Mesodermal cell (in vitro differentiated cells): ENCODE measurements at regions not wholly inside any gene's neighbourhood (a gene's known extent, or its start where the extent isn't known, plus 50 kb on each side); places are given as distances from the start of the nearest gene placed in this dataset.

ENCODE experiments used
- H3K27ac ChIP-seq: 2 replicates; pipeline ENCODE4 v1.7.0; 2013; ENCODE audit warnings: mild to moderate bottlenecking, low read depth, low read length, moderate library complexity; ENCODE audit not compliant: severe bottlenecking
- H3K36me3 ChIP-seq: 2 replicates; pipeline ENCODE4 v1.7.1; 2013; ENCODE audit warnings: mild to moderate bottlenecking, low read length, moderate library complexity; ENCODE audit not compliant: control insufficient read depth, insufficient read depth
- H3K4me1 ChIP-seq: one replicate; pipeline ENCODE4 v1.7.1; 2013; ENCODE audit warnings: mild to moderate bottlenecking, low read length; ENCODE audit not compliant: insufficient read depth, control insufficient read depth, poor library complexity, severe bottlenecking
- H3K4me3 ChIP-seq: 2 replicates; pipeline ENCODE4 v1.7.0; 2013; ENCODE audit warnings: low read length, control low read depth, mild to moderate bottlenecking; ENCODE audit not compliant: insufficient read depth, poor library complexity, severe bottlenecking; ENCODE audit errors: extremely low read depth
- H3K9me3 ChIP-seq: 2 replicates; pipeline ENCODE4 v1.7.1; 2013; ENCODE audit warnings: mild to moderate bottlenecking, low read length, moderate library complexity; ENCODE audit not compliant: control insufficient read depth
- WGBS, 2 experiments: methylation state at CpG; one replicate each; pipeline ENCODE4 v1.1.5; 2013; ENCODE audit warnings: missing lambda C conversion rate in 2 of 2; ENCODE audit not compliant: insufficient coverage in 2 of 2; 5-methylcytosine and 5-hydroxymethylcytosine counted together

DNA sequence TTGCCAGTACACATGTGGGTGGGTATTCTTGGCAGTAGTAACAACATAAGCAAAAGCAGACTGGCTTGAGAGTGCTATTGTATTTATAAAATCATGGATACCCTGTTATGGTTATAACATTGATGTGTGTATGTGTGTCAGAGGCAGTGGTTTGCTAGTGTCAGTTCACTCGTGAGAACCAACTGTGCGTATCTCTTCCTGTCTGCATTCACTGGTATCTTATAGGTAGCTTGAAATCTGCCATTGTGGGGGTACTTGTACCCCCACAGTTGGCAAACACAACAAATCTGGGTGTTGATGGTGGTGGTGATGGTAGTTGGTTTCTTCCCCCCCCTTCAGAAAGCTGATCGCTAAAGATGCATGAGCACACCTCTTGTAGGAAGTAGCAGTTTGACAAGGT, 355.8 kb upstream of the SATB1 start:
- Histone ChIP-seq H3K4me3 (no peak overlapping the region), H3K9me3 (no peaks in the 10 kb centered on the region), H3K36me3 (no peaks in the 10 kb centered on the region), H3K4me1 (no peaks in the 10 kb centered on the region), H3K27ac (no peak overlapping the region)
- 57 to 63% methylated on average over 2 of the region's 3 CpGs for WGBS, 2 experiments

DNA sequence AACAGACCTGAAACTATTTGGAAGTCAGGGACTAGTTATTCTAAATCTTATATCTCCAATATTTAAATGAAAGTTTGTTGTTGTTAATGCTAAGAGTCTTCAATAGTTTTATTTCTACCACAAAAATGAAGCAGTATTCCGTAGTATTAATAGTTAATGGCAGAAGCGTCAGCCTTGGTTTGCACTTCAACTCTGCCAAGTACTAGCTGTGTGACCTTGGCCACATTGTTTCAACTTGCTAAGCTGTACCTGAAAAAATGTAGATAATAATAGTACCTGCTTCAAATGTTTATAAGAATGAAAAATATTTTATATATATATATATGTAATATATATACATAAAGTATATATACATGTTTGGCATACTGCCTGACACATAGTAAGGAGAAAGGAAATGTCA, 354.6 kb upstream of the SATB1 start:
- Histone ChIP-seq H3K27ac (no peak overlapping the region), H3K4me1 (no peaks in the 10 kb centered on the region), H3K36me3 (no peaks in the 10 kb centered on the region), H3K9me3 (no peaks in the 10 kb centered on the region), H3K4me3 (no peak overlapping the region)
- no CpG with 5 or more reads among the region's 2 CpGs for WGBS, 2 experiments

DNA sequence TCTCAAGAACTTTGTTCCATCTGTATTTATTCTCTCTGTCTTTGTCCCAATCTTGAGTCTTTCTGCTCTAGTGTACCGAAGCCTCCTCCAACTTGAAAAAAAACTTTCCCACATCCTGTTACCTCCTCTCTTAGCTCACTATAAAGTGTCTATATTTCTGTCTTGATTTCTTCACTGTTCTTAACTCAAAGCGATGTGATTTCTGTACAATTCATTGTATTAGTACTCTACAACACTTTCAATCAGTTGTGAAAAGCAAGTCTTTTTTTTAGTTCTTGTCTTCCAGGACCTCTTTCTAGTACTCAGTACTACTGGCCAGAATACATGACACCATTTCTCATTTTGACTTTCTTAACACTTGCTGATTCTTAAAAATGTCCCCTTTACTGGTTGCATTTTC, 353.5 kb upstream of the SATB1 start:
- WGBS, 2 experiments: 40 to 61% methylated on average over 1 to 2 of the region's 2 CpGs
- Histone ChIP-seq H3K27ac (no peak overlapping the region), H3K36me3 (no peaks in the 10 kb centered on the region), H3K9me3 (no peaks in the 10 kb centered on the region), H3K4me3 (no peak overlapping the region), H3K4me1 (no peaks in the 10 kb centered on the region)

DNA sequence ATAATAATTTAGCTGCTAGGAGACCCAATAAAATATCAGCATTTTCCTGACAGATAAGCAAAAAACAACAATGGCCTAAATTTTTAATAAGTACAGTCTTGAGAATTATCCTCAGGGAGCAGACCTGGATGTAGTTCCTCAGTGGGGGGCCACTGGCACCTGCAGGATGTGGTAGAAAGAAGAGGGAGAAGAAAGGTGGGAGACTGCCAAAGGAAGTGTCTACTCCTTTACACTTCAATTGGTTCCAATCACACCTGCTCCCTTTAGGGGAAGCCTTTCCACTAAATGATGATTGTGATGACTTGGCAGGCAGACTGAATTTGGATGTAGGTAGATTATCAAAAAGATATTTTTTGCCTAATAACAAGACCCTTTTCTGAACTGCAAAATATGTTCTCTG, 353.0 kb upstream of the SATB1 start:
- no peaks in the 10 kb centered on the region for H3K36me3 ChIP-seq
- no peak overlapping the region for H3K4me3 ChIP-seq
- no peaks in the 10 kb centered on the region for H3K4me1 ChIP-seq
- no peak overlapping the region for H3K27ac ChIP-seq
- H3K9me3 ChIP-seq: no peaks in the 10 kb centered on the region

DNA sequence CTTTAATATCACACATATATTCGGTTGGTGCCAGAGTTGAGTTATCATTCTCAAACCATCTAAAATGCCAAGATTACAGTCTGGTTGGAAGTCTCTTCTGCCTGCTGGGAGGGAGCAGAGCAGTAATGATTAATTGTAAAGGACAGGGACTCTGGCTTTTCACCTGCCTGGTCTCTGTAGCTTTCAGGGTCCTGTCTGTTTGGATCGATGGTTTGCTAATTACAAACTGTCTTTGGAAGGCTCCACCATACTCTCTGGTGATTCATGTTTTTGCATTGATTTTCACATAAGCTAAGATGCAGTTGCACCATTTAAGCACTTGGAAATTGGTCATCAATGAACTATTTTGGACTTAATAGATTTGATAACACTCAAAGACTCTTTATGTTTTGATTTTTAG, 350.4 kb upstream of the SATB1 start:
- H3K4me3 ChIP-seq: no peak overlapping the region
- no peaks in the 10 kb centered on the region for H3K4me1 ChIP-seq
- WGBS, 2 experiments: 83 to 100% methylated on average over 1 of the region's 2 CpGs
- H3K36me3 ChIP-seq: no peaks in the 10 kb centered on the region
- no peak overlapping the region for H3K27ac ChIP-seq
- no peaks in the 10 kb centered on the region for H3K9me3 ChIP-seq

DNA sequence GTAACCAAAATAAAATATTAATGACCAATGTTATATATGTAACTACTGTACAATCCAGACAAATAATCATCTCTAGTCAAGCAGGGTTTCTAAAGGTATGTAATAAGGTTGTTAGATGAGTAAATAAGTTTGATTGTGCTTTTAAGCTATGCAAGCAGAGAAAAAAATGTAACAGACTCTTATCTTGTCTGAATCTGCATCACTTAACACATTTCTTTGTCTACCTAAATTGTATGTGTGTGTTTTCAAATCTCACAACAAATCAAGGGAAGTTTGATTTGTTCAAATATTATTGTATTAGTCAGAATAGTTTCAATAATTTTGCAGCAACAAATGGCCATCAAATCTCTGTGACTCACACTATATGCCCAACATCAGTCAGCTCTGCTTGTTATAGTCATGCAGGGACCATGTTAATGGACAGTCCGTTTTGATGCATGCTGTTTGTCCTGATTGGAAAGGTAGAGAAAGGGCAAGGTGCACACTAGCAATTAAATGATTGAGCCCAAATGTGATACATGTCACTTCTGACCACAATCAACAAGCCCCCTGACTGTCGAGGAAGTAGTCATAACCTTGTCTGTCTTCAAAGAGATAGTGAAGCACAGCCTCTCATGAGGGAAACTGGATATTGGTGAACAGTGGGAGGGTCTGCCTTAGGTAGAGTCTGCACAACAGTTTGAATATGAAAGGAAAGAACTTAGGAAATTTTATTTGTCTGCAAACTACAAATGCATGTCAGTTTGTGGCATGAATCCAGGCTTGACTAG, 349.4 kb upstream of the SATB1 start:
- Histone ChIP-seq H3K4me3 (no peak overlapping the region), H3K36me3 (no peaks in the 10 kb centered on the region), H3K9me3 (no peaks in the 10 kb centered on the region), H3K4me1 (no peaks in the 10 kb centered on the region), H3K27ac (no peak overlapping the region)
- WGBS, 2 experiments: 86% methylated on average over 1 of the region's 2 CpGs; no CpG with 5 or more reads in 1 of the 2 experiments

DNA sequence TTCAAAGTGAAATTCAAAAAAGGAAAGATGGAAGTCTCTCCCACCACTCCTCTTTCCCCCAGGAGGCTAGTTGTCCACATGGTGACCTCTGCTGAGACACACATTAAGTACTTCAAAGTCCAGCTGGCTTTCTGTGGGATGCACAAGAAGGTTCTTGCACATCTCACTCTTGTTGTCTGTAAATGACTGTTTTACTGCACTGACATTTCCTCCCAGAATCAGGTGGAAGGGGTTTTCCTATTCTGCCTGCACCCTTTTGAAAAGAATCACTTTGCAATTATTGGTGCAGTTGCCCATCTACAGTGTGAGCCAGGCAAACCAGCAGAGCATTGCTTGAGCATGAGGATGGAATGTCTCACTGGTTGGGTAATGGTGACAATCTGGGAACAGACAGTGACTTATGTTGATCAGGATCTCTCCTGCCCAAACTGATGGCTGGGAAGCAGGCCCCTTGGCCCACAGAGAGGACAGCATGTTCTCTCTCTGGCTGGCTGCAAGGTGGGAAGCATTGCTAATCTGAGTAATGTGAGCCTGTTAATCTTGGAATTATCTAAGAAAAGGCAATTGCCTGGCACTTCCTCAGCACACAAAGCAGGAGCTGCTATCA, 347.7 kb upstream of the SATB1 start:
- Histone ChIP-seq H3K4me1 (no peaks in the 10 kb centered on the region), H3K9me3 (no peaks in the 10 kb centered on the region), H3K27ac (no peak overlapping the region), H3K36me3 (no peaks in the 10 kb centered on the region), H3K4me3 (no peak overlapping the region)

DNA sequence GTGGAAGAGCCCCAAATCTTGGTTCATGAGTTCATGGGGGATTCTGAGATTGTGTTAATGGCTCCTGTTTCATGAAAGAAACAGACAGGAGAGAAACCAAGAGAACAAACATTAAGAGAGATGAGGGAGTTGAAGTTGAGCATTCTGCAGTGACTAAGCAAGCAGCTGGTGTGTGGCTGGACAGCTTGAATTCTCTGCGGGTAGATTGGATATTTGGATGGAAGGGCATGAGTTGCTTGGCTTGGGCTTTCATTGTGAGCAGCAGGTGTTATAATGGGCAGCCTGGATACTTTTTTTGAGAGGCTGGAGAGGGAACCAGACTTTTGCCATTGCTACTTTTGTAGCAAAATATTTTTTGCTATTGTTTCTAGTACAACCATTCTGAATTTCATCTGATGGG, 346.8 kb upstream of the SATB1 start:
- Histone ChIP-seq H3K9me3 (no peaks in the 10 kb centered on the region), H3K4me3 (no peak overlapping the region), H3K4me1 (no peaks in the 10 kb centered on the region), H3K27ac (no peak overlapping the region), H3K36me3 (no peaks in the 10 kb centered on the region)
- WGBS, 2 experiments: 63 to 89% methylated on average over 1 of the region's 1 CpG

DNA sequence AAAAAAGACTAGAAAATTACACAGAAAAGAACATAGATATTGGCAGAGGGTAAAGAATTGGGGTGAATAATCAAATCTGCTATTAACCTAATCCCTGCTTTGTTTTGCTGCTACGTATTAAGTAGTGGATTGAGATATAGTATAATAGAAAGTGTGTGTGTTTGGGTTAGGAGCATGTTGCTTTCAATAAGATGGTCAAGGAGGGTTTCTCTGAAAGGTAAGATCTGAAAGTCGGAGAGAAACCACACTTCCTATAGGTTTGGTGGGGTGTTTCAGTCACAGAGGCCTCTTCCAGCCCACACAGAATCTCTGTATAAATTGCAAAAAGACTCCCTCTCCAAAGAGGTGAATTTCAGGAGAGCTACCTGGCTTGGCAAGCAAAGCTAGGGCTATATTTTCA, 345.7 kb upstream of the SATB1 start:
- Histone ChIP-seq H3K9me3 (no peaks in the 10 kb centered on the region), H3K36me3 (no peaks in the 10 kb centered on the region), H3K27ac (no peak overlapping the region), H3K4me3 (no peak overlapping the region), H3K4me1 (no peaks in the 10 kb centered on the region)
- 50 to 60% methylated on average over 1 of the region's 2 CpGs for WGBS, 2 experiments

DNA sequence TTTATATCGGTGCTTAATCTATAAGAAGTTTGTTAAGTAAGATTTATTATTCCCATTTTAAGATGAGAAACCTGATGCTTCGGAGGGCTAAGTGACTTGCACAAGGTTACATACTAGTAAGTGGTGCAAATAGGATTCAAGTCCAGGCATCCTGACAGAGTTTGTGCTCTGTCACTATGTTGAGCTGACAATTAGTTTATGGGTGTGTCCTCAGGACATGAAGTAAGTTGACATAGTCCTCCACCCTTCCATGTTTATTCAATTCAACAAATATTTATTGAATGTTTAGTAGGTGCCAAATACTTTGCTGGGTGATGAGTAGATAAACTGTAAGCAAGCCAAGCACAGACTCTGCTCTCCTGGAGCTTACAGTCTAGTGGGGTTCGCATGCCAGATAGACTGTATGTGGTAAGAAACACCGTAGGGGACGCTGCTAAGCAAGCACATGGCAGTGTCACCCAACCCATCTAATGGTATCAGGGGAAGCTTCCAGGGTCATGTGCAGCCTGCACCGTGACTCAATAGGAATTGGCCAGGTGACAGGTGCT, 342.7 kb upstream of the SATB1 start:
- H3K4me3 ChIP-seq: no peak overlapping the region
- H3K27ac ChIP-seq: no peak overlapping the region
- no peaks in the 10 kb centered on the region for H3K36me3 ChIP-seq
- no peaks in the 10 kb centered on the region for H3K9me3 ChIP-seq
- no peaks in the 10 kb centered on the region for H3K4me1 ChIP-seq
- 90 to 95% methylated on average over 3 to 4 of the region's 6 CpGs for WGBS, 2 experiments

DNA sequence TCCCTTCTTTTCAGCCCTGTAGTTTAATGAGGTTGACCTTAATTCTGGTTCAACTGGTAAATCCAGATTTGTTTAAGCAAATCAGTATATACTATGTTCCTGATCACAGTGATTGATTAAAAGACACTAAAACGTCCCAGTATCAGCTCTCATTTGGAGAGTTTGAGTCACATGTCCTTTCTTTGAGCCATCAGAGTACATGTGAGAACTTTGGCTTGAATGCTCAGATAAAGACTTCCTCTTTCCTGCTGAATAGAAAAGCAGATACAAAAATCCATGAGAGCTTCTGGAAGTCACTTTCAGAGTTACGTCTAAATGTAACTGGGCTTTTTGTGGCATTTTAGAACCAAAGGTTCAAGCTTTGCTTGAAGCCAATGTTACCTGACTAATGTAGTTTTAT, 341.8 kb upstream of the SATB1 start:
- Histone ChIP-seq H3K36me3 (no peaks in the 10 kb centered on the region), H3K4me1 (no peaks in the 10 kb centered on the region), H3K9me3 (no peaks in the 10 kb centered on the region), H3K4me3 (no peak overlapping the region), H3K27ac (no peak overlapping the region)
- WGBS, 2 experiments: 59% methylated on average over 2 of the region's 2 CpGs; no CpG with 5 or more reads in 1 of the 2 experiments
